GM12878 (cell line): ENCODE measurements at regions not wholly inside any gene's neighbourhood (a gene's known extent, or its start where the extent isn't known, plus 50 kb on each side); places are given as distances from the start of the nearest gene placed in this dataset.
"Not testable (repeated sequence)": the region's sequence is repeated elsewhere in the genome, so short reads cannot be mapped to it uniquely, and the experiment has no call there.

Experiments used
- ATAC-seq: fragments of 200-7000 bp; cut with Tn5 transposase; 3 replicates; pipeline ENCODE4 v1.9.1; 2020; ENCODE audit warnings: mild to moderate bottlenecking, moderate library complexity
- BruUV-seq: library from RNA; stranded (reverse); fragments of 400-500 nt; replicated peaks from 2 replicates; lab custom pipeline; 2021; lab: Mats Ljungman, UMichigan
- CTCF ChIA-PET: fragments of 300-600 bp; sonication (Branson Sonifier 250); formaldehyde crosslinking; extraction: SDS; loops from one replicate; lab custom pipeline; 2021; ENCODE audit warnings: inconsistent platforms; lab: Yijun Ruan, JAX
- POLR2A ChIA-PET: fragments of 350-600 bp; formaldehyde crosslinking; extraction: SDS; loops from one replicate; lab custom pipeline; 2021; ENCODE audit warnings: inconsistent platforms; lab: Charles Lee
- RAD21 ChIA-PET: fragments of 300-600 bp; sonication (Branson Sonifier 250); formaldehyde crosslinking; loops from one replicate; lab custom pipeline; 2023; ENCODE audit warnings: antibody characterized with exemption; ENCODE audit not compliant: unreplicated experiment; lab: Charles Lee
- SMC1A ChIA-PET: fragments of 300-600 bp; sonication (Branson Sonifier 250); formaldehyde crosslinking; loops from one replicate; lab custom pipeline; 2023; ENCODE audit not compliant: unreplicated experiment, uncharacterized antibody; lab: Charles Lee
- DNase-seq: peaks from one replicate; pipeline ENCODE4 v3.0.0-alpha.2; 2011; ENCODE audit warnings: low read depth, low spot score
- FAIRE-seq: peaks from 3 replicates; lab custom pipeline; 2011; peaks lifted over from hg19 to GRCh38; lab: Jason Lieb, UNC
- H2AFZ ChIP-seq: 2 replicates; pipeline ENCODE4 v1.6.0; 2011; ENCODE audit warnings: low read depth, low read length, control low read depth; ENCODE audit not compliant: control insufficient read depth
- H3K27ac ChIP-seq: 2 replicates; pipeline ENCODE4 v1.5.1; 2011; ENCODE audit warnings: control low read depth; ENCODE audit not compliant: control insufficient read depth, insufficient read depth
- H3K27me3 ChIP-seq, 2 experiments: replicated peaks in 1 of 2; 2 replicates each; pipeline versions ENCODE4 v1.6.0 to v1.6.1; 2011; ENCODE audit warnings: low read length in 1 of 2; ENCODE audit not compliant: control insufficient read depth in 2 of 2, insufficient read depth in 2 of 2
- H3K36me3 ChIP-seq, 2 experiments: 2 replicates each; pipeline ENCODE4 v1.5.1; 2011; ENCODE audit warnings: low read length in 1 of 2; ENCODE audit not compliant: control insufficient read depth in 2 of 2, insufficient read depth in 2 of 2
- H3K4me1 ChIP-seq: 2 replicates; pipeline ENCODE4 v1.6.1; 2011; ENCODE audit warnings: mild to moderate bottlenecking, low read length, moderate library complexity, mixed read lengths; ENCODE audit not compliant: control insufficient read depth, insufficient read depth
- H3K4me2 ChIP-seq: 2 replicates; pipeline ENCODE4 v1.6.0; 2011; ENCODE audit warnings: control low read depth; ENCODE audit not compliant: control insufficient read depth, insufficient read depth
- H3K4me3 ChIP-seq: fragments of 200-600 bp; sonication (generic); 2 replicates; pipeline ENCODE4 v1.5.1; 2016
- H3K79me2 ChIP-seq: 2 replicates; pipeline ENCODE4 v1.6.0; 2011; ENCODE audit warnings: low read length; ENCODE audit not compliant: control insufficient read depth, insufficient read depth
- H3K9ac ChIP-seq: 2 replicates; pipeline ENCODE4 v1.8.0; 2011; ENCODE audit warnings: low read length, control low read depth, mixed read lengths; ENCODE audit not compliant: control insufficient read depth, insufficient read depth
- H3K9me3 ChIP-seq: replicated peaks from 3 replicates; pipeline ENCODE4 v1.5.1; 2011; ENCODE audit warnings: mild to moderate bottlenecking, low read length; ENCODE audit not compliant: control insufficient read depth, insufficient read depth
- H4K20me1 ChIP-seq: 2 replicates; pipeline ENCODE4 v1.6.0; 2011; ENCODE audit not compliant: control insufficient read depth, insufficient read depth
- CBX5 ChIP-seq: sonication (generic); IDR thresholded peaks from 2 replicates; pipeline ENCODE4 v1.6.1; 2016; ENCODE audit warnings: low read depth, moderate library complexity, mild to moderate bottlenecking, inconsistent platforms
- CHD1 ChIP-seq: IDR thresholded peaks from 2 replicates; pipeline ENCODE4 v1.6.1; 2012; ENCODE audit warnings: low read depth, low read length, improper control_type of control experiment
- EGR1 ChIP-seq, 2 experiments: IDR thresholded peaks; 1 replicate in 1 of 2; 2 replicates in 1 of 2; pipeline ENCODE4 v1.6.1; 2011 to 2012; ENCODE audit warnings: low read depth in 2 of 2, low read length in 2 of 2, borderline replicate concordance in 1 of 2, mild to moderate bottlenecking in 1 of 2, moderate library complexity in 1 of 2
- ELK1 ChIP-seq: IDR thresholded peaks from 2 replicates; pipeline ENCODE4 v1.6.1; 2012; ENCODE audit warnings: low read depth, low read length, improper control_type of control experiment
- HDAC2 ChIP-seq: fragments of 200-600 bp; sonication (generic); IDR thresholded peaks from 2 replicates; pipeline ENCODE4 v1.6.1; 2017
- NR2C2 ChIP-seq: IDR thresholded peaks from 2 replicates; pipeline ENCODE4 v1.6.1; 2011; ENCODE audit warnings: borderline replicate concordance, low read depth; ENCODE audit not compliant: control insufficient read depth, insufficient read length
- RCOR1 ChIP-seq: conservative IDR thresholded peaks from 2 replicates; pipeline ENCODE4 v1.6.1; 2012; ENCODE audit warnings: low read depth, low read length, improper control_type of control experiment
- SMARCA5 ChIP-seq: fragments of 450-650 bp; IDR thresholded peaks from 2 replicates; pipeline ENCODE4 v1.6.1; 2017; ENCODE audit warnings: mild to moderate bottlenecking
- TCF12 ChIP-seq: IDR thresholded peaks from 2 replicates; pipeline ENCODE4 v1.6.1; 2011; ENCODE audit warnings: low read depth, mild to moderate bottlenecking, low read length
- ZBTB40 ChIP-seq: fragments of 450-650 bp; IDR thresholded peaks from 2 replicates; pipeline ENCODE4 v1.6.1; 2016; ENCODE audit warnings: mild to moderate bottlenecking, moderate library complexity, borderline replicate concordance
- ZNF622 ChIP-seq: fragments of 450-650 bp; IDR thresholded peaks from 2 replicates; pipeline ENCODE4 v1.6.1; 2017; ENCODE audit warnings: mild to moderate bottlenecking, inconsistent platforms
- WGBS: methylation state at CpG from one replicate; pipeline ENCODE4 v1.1.6; 2016; ENCODE audit warnings: low lambda C conversion rate; ENCODE audit not compliant: insufficient replicate concordance, insufficient coverage; ENCODE audit errors: missing lambda C conversion rate; 5-methylcytosine and 5-hydroxymethylcytosine counted together
- in situ Hi-C: fragments of 300-500 bp; cut with MboI; formaldehyde crosslinking; loops from 9 replicates; pipeline ENCODE4 v1.14.3; 2018; ENCODE audit warnings: mixed read lengths
- intact Hi-C: fragments of 100-400 bp; cut with micrococcal nuclease; formaldehyde crosslinking; loops from one replicate; pipeline ENCODE4 v1.14.2; 2022; ENCODE audit not compliant: unreplicated experiment

- Histone ChIP-seq H2AFZ (no peak overlapping the region), H3K27me3 (no peaks in the 10 kb centered on the region), H4K20me1 (no peaks in the 10 kb centered on the region), H3K4me2 (no peak overlapping the region), H3K4me1 (no peaks in the 10 kb centered on the region), H3K79me2 (no peaks in the 10 kb centered on the region), H3K9me3 (no peaks in the 10 kb centered on the region), H3K27ac (no peak overlapping the region), H3K36me3 (no peaks in the 10 kb centered on the region), H3K9ac (no peak overlapping the region), H3K4me3 (no peak overlapping the region)
- no peak for DNase-seq
- ChIA-PET CTCF (no interaction called here), RAD21 (no interaction called here), POLR2A (interaction anchor here (0.6 kb wide), 1 partner anchor 9 kb away, joined by 3 read pairs; no protein-coding TSS in a partner anchor), SMC1A (no interaction called here)
- TF ChIP-seq CHD1 = no peak
- TF ChIP-seq HDAC2 = no peak
- TF ChIP-seq NR2C2 = no peak
- TF ChIP-seq SMARCA5 = no peak
- TF ChIP-seq ZBTB40 = no peak
- TF ChIP-seq ZNF622 = no peak
- TF ChIP-seq RCOR1 = no peak
- TF ChIP-seq EGR1 (IDR thresholded peaks at IDR 0.05; ENCODE audit: borderline replicate concordance in 1 of 2, low read depth in 2 of 2, low read length in 2 of 2) = no peak
- TF ChIP-seq CBX5 = no peak
- TF ChIP-seq ELK1 = no peak
- TF ChIP-seq TCF12 = no peak
- no TSS peak for BruUV-seq
- 79% methylated on average over 21 of the region's 21 CpGs for WGBS
- intact Hi-C loops = no loop called here
- in situ Hi-C loops = no loop called here
- no peak for FAIRE-seq
- ATAC-seq = no peak
These were observed 108.9 kb upstream of the CCZ1B start for GRCh38 chr7:6934981-6935380.

GRCh38 chr7:6936626-6937025, 110.6 kb upstream of the CCZ1B start:
- ATAC-seq, H3K36me3 ChIP-seq, H3K4me2 ChIP-seq, CTCF ChIA-PET, H3K27me3 ChIP-seq, H3K27ac ChIP-seq, FAIRE-seq, H3K4me3 ChIP-seq, H3K9ac ChIP-seq, H3K9me3 ChIP-seq, H3K4me1 ChIP-seq, H3K79me2 ChIP-seq, intact Hi-C loops, H4K20me1 ChIP-seq, DNase-seq, H2AFZ ChIP-seq, SMC1A ChIA-PET, BruUV-seq, RAD21 ChIA-PET, POLR2A ChIA-PET, in situ Hi-C loops: not testable (repeated sequence)
- 49% methylated on average over 6 of the region's 7 CpGs for WGBS
